PFSK-1 (cell line): ENCODE measurements at regions not wholly inside any gene's neighbourhood (a gene's known extent, or its start where the extent isn't known, plus 50 kb on each side); places are given as distances from the start of the nearest gene placed in this dataset.
A peak's percentile ranks its signal among the peaks of the same experiment; 100 is the strongest.

Experiments used
- FOXP2 ChIP-seq: optimal IDR thresholded peaks from 2 replicates; pipeline ENCODE3; 2011; ENCODE audit warnings: borderline replicate concordance, control low read depth, inconsistent platforms; ENCODE audit not compliant: insufficient read depth; ENCODE audit errors: extremely low read length, extremely low read depth
- POLR2AphosphoS5 ChIP-seq: IDR thresholded peaks from 2 replicates; pipeline ENCODE4 v1.6.1; 2012; ENCODE audit warnings: low read depth, mild to moderate bottlenecking, control low read depth, low read length, moderate library complexity
- SIN3A ChIP-seq: IDR thresholded peaks from 2 replicates; pipeline ENCODE4 v1.6.1; 2012; ENCODE audit warnings: mild to moderate bottlenecking, low read length, moderate library complexity, borderline replicate concordance; ENCODE audit not compliant: insufficient read depth
- TAF1 ChIP-seq: IDR thresholded peaks from 2 replicates; pipeline ENCODE4 v1.6.1; 2012; ENCODE audit warnings: low read length, control low read depth, borderline replicate concordance; ENCODE audit not compliant: insufficient read depth
- TF ChIP-seq, protein P1 (sequence below), 2 experiments: IDR thresholded peaks; 2 replicates each; pipeline versions ENCODE4 v1.6.1 to v1.8.0; 2011 to 2012; ENCODE audit warnings: low read depth in 2 of 2, low read length in 2 of 2, control low read depth in 1 of 2, inconsistent platforms in 1 of 2, mild to moderate bottlenecking in 1 of 2, moderate library complexity in 1 of 2; ENCODE audit not compliant: insufficient read depth in 1 of 2

DNA sequence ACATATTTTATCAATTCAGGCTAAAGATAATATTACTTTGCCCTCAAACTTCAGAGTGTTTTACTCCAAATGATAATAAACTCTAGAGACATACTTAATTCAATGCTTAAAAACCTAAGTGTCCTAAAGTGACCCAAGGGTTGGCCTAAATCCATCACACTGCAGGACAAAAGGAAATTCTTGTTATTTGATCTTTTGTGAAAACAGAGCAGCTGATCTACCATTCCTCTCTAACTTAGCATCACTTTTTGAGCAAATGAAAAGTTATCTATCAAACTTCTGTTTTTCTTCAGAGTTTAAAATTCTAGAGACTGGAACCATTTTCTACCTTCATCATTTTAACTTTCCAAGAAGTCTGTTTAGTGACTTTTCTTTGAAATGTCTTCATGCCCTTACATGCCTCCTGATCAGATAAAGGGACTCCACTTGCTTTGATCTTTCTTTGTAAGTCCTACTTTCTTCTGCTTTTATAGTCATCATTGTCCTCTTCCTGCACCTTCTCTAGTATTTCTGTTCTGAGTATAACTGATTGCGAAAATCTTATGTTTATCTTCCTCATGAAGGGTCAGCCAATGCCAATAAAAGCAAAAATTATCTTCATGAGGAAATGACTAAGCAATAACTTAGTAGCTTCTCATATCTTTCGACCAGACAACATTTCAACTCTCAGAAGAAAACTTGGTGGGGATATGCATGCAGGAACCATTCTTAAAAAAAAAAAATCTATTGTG lies 378.7 kb upstream of the TGFBR2 start:
- TF ChIP-seq FOXP2, result no peak
- no peak for TF ChIP-seq SIN3A
- no peak for TF ChIP-seq POLR2AphosphoS5
- TF ChIP-seq, protein P1, sequence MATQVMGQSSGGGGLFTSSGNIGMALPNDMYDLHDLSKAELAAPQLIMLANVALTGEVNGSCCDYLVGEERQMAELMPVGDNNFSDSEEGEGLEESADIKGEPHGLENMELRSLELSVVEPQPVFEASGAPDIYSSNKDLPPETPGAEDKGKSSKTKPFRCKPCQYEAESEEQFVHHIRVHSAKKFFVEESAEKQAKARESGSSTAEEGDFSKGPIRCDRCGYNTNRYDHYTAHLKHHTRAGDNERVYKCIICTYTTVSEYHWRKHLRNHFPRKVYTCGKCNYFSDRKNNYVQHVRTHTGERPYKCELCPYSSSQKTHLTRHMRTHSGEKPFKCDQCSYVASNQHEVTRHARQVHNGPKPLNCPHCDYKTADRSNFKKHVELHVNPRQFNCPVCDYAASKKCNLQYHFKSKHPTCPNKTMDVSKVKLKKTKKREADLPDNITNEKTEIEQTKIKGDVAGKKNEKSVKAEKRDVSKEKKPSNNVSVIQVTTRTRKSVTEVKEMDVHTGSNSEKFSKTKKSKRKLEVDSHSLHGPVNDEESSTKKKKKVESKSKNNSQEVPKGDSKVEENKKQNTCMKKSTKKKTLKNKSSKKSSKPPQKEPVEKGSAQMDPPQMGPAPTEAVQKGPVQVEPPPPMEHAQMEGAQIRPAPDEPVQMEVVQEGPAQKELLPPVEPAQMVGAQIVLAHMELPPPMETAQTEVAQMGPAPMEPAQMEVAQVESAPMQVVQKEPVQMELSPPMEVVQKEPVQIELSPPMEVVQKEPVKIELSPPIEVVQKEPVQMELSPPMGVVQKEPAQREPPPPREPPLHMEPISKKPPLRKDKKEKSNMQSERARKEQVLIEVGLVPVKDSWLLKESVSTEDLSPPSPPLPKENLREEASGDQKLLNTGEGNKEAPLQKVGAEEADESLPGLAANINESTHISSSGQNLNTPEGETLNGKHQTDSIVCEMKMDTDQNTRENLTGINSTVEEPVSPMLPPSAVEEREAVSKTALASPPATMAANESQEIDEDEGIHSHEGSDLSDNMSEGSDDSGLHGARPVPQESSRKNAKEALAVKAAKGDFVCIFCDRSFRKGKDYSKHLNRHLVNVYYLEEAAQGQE (IDR thresholded peaks at IDR 0.05; ENCODE audit: insufficient read depth in 1 of 2, low read depth in 2 of 2, low read length in 2 of 2), result no peak
- no peak for TF ChIP-seq TAF1

DNA sequence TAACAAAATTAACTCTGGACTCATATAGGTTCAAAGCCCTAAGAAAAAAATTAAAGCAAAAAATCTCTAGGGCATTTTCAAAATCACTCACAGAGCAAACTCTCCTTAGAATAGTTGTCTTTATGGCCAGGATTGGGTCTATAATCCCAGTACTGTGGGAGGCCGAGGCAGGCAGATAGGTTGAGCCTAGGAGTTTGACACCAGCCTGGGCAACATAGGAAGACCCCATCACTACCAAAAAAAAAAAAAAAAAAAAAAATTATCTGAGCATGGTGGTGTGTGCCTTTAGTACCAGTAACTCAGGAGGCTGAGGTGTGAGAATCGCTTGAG lies 378.1 kb upstream of the TGFBR2 start:
- TF ChIP-seq FOXP2, result no peak
- TF ChIP-seq, protein P1 (IDR thresholded peaks at IDR 0.05; ENCODE audit: insufficient read depth in 1 of 2, low read depth in 2 of 2, low read length in 2 of 2), result no peak
- no peak for TF ChIP-seq TAF1
- no peak for TF ChIP-seq SIN3A
- TF ChIP-seq POLR2AphosphoS5, result no peak

DNA sequence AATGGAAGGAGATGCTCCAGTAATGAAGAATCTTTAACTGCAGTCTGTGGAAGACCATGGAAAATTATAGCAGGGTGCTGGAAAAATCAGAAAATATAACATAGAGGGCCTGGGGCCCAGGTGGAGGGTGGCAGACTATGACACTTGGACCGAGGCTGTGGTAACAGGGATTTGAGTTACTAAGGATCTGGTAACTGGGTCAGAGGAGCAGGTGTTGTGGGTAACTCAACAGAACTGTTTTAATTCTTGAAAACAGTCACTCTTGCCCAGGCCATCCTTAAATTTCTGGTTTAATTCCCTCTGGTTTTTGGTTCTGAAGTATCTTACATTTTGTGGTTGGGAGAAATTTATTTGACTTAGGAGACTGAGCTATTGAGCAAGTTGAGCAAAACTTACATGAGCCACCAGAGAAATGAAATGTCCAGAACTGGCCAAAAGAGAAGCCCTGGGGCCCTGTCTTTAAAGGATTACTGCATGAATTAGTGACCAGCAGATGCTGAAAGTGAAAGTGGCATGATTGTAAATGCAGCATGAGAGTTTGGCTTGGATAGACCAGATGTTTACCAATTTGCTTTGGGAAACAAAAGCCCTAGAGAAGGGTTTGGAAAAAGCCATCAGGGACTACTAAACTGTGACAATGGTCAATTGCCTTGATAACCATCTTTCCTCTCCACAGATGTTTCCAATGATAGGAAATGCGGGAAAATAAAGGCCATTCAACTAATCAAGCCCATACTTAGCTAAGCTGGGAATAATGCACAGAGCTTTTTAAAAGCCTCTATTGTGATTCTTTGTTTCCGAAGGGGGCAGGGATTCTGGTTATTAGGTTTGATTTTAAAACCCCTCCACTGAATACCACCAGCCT lies 374.9 kb upstream of the TGFBR2 start:
- TF ChIP-seq SIN3A (0 out of 2 replicates have a peak, but pooled peaks have one; percentile 54), POLR2AphosphoS5 (peak; percentile 50; the same call in 1 of the 2 replicates), TAF1 (no peak)

DNA sequence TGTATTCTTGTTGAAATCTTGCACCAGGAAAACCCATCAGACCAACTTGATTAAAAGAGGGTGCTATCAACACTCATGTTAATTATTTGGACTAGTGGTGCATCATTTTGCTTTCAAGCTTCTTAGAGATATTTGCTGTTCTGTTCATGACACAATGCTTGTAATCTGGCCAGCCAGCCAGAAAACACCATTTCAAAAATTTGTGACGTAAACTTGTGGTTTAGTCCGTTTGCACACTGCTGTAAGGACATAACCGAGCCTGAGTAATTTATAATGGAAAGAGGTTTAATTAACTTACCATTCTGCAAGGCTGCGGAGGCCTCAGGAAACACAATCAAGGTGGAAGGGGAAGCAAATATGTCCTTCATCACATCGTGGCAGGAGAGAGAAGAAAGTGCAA lies 374.3 kb upstream of the TGFBR2 start:
- no peak for TF ChIP-seq FOXP2
- no peak for TF ChIP-seq TAF1
- TF ChIP-seq, protein P1 (IDR thresholded peaks at IDR 0.05; ENCODE audit: insufficient read depth in 1 of 2, low read depth in 2 of 2, low read length in 2 of 2), result no peak
- TF ChIP-seq POLR2AphosphoS5, result no peak

DNA sequence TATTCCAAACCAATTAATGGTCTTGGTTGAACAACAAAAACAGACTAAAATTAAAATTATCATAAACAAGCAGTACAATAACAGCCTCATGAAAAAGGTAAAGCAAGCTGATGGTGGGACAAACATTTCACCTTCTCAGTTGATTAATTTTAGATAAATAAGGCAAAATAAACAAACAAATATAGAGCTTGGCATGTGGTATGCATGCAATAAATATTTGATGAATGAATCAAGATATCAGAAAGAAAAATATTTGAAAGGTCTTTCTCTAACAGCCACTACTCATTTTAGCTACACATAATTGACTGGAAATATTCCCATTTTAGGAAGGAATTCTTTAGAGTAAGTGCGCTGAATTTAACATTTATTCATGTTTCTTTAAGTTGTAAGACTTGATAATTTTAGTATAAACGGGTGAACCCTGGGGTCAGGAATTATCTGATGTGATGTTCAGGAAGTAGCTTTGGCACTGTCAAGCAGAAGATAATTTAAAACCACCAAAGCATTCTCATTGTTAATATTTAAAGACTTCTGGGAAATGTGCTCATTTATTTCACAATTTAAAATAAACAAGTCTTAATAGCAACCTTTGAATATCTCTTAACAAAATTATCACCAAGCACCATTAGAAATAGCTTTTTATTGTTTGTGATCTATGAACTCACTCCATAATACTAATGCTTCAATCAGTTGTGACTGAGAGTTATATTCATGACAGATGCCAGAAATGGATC lies 372.3 kb upstream of the TGFBR2 start:
- no peak for TF ChIP-seq SIN3A
- TF ChIP-seq, protein P1 (IDR thresholded peaks at IDR 0.05; ENCODE audit: insufficient read depth in 1 of 2, low read depth in 2 of 2, low read length in 2 of 2), result no peak
- no peak for TF ChIP-seq POLR2AphosphoS5
